IMR-90 (cell line): ENCODE measurements at regions not wholly inside any gene's neighbourhood (a gene's known extent, or its start where the extent isn't known, plus 50 kb on each side); places are given as distances from the start of the nearest gene placed in this dataset.

Experiments
- ATAC-seq: fragments of 200-7000 bp; cut with Tn5 transposase; 2 replicates; pipeline ENCODE4 v1.9.1; 2020; ENCODE audit warnings: low read depth, mild to moderate bottlenecking, moderate library complexity
- BruUV-seq: library from RNA; stranded (reverse); fragments of 400-500 nt; replicated peaks from 2 replicates; lab custom pipeline; 2021; lab: Mats Ljungman, UMichigan
- CTCF ChIA-PET: fragments of 300-600 bp; formaldehyde crosslinking; extraction: SDS; loops from one replicate; lab custom pipeline; 2021; ENCODE audit warnings: antibody characterized with exemption; lab: Yijun Ruan, JAX
- POLR2A ChIA-PET: fragments of 300-600 bp; sonication (Branson Sonifier 250); formaldehyde crosslinking; loops from one replicate; lab custom pipeline; 2022; ENCODE audit warnings: antibody characterized with exemption; ENCODE audit not compliant: unreplicated experiment; lab: Charles Lee
- DNase-seq: peaks from one replicate; pipeline ENCODE4 v3.0.0; 2013
- H2AFZ ChIP-seq: replicated peaks from 2 replicates; pipeline ENCODE3; 2013; ENCODE audit warnings: low read length, mild to moderate bottlenecking; ENCODE audit not compliant: poor library complexity
- H2AK5ac ChIP-seq: 2 replicates; pipeline ENCODE4 v1.6.1; 2013; ENCODE audit warnings: low read depth, low read length, inconsistent platforms
- H2AK9ac ChIP-seq: replicated peaks from 2 replicates; pipeline ENCODE3; 2013; ENCODE audit warnings: mild to moderate bottlenecking, low read depth, low read length, moderate library complexity; ENCODE audit not compliant: poor library complexity
- H2BK120ac ChIP-seq: 2 replicates; pipeline ENCODE4 v1.6.1; 2013; ENCODE audit warnings: low read depth, low read length, inconsistent platforms
- H2BK15ac ChIP-seq: 3 replicates; pipeline ENCODE4 v1.6.1; 2013; ENCODE audit warnings: low read depth, low read length, inconsistent platforms
- H2BK20ac ChIP-seq: 2 replicates; pipeline ENCODE4 v1.6.1; 2013; ENCODE audit warnings: low read depth, mild to moderate bottlenecking, inconsistent platforms, low read length, moderate library complexity
- H2BK5ac ChIP-seq: 2 replicates; pipeline ENCODE4 v1.6.1; 2013; ENCODE audit warnings: mild to moderate bottlenecking, low read depth, low read length, inconsistent platforms; ENCODE audit not compliant: poor library complexity, severe bottlenecking
- H3K14ac ChIP-seq: replicated peaks from 2 replicates; pipeline ENCODE4 v1.6.1; 2013; ENCODE audit warnings: low read depth, low read length, inconsistent platforms
- H3K18ac ChIP-seq: 2 replicates; pipeline ENCODE4 v1.6.1; 2013; ENCODE audit warnings: low read depth, low read length, control low read depth
- H3K23ac ChIP-seq: 2 replicates; pipeline ENCODE4 v1.6.1; 2013; ENCODE audit warnings: low read depth, low read length, inconsistent platforms
- H3K27ac ChIP-seq: 2 replicates; pipeline ENCODE4 v1.5.1; 2013; ENCODE audit warnings: mild to moderate bottlenecking, control low read depth, low read length; ENCODE audit not compliant: insufficient read depth
- H3K27me3 ChIP-seq: 2 replicates; pipeline ENCODE4 v1.6.1; 2013; ENCODE audit warnings: low read length; ENCODE audit not compliant: control insufficient read depth, insufficient read depth
- H3K36me3 ChIP-seq: 2 replicates; pipeline ENCODE4 v1.6.1; 2013; ENCODE audit warnings: low read length, mixed read lengths; ENCODE audit not compliant: control insufficient read depth, insufficient read depth
- H3K4ac ChIP-seq: 2 replicates; pipeline ENCODE4 v1.6.1; 2013; ENCODE audit warnings: low read depth, low read length, inconsistent platforms
- H3K4me1 ChIP-seq: 2 replicates; pipeline ENCODE4 v1.6.1; 2013; ENCODE audit warnings: low read length, mixed read lengths; ENCODE audit not compliant: control insufficient read depth, insufficient read depth
- H3K4me2 ChIP-seq: 2 replicates; pipeline ENCODE4 v1.6.1; 2013; ENCODE audit warnings: low read depth, mild to moderate bottlenecking, control low read depth, low read length, moderate library complexity
- H3K4me3 ChIP-seq: 2 replicates; pipeline ENCODE4 v1.5.1; 2013; ENCODE audit warnings: low read depth, mild to moderate bottlenecking, control low read depth, low read length, moderate library complexity; ENCODE audit not compliant: insufficient read depth
- H3K56ac ChIP-seq: 2 replicates; pipeline ENCODE4 v1.6.1; 2013; ENCODE audit warnings: low read length, inconsistent platforms; ENCODE audit not compliant: insufficient read depth; ENCODE audit errors: extremely low read depth
- H3K79me1 ChIP-seq, 2 experiments: 2 replicates each; pipeline ENCODE4 v1.6.1; 2013; ENCODE audit warnings: low read length in 2 of 2, inconsistent platforms in 1 of 2, low read depth in 1 of 2
- H3K9ac ChIP-seq: 2 replicates; pipeline ENCODE4 v1.6.1; 2013; ENCODE audit warnings: low read depth, low read length, control low read depth
- H3K9me1 ChIP-seq: 2 replicates; pipeline ENCODE4 v1.6.1; 2013; ENCODE audit warnings: low read length, inconsistent platforms; ENCODE audit not compliant: insufficient read depth
- H3K9me3 ChIP-seq: 2 replicates; pipeline ENCODE4 v1.6.1; 2013; ENCODE audit warnings: low read length; ENCODE audit not compliant: control insufficient read depth, insufficient read depth
- H4K20me1 ChIP-seq: 2 replicates; pipeline ENCODE4 v1.6.1; 2013; ENCODE audit warnings: low read length, inconsistent platforms; ENCODE audit not compliant: insufficient read depth
- H4K5ac ChIP-seq: 2 replicates; pipeline ENCODE4 v1.6.1; 2013; ENCODE audit warnings: mild to moderate bottlenecking, low read depth, low read length, control low read depth
- H4K8ac ChIP-seq, 2 experiments: 2 replicates each; pipeline ENCODE4 v1.6.1; 2013; ENCODE audit warnings: low read depth in 2 of 2, low read length in 2 of 2, control low read depth in 1 of 2, inconsistent platforms in 1 of 2
- H4K91ac ChIP-seq: 2 replicates; pipeline ENCODE4 v1.6.1; 2013; ENCODE audit warnings: low read depth, low read length, inconsistent platforms; ENCODE audit not compliant: insufficient read depth
- MAFK ChIP-seq: IDR thresholded peaks from 2 replicates; pipeline ENCODE4 v1.6.1; 2012; ENCODE audit warnings: low read depth, low read length, improper control_type of control experiment
- WGBS, 2 experiments: methylation state at CpG; one replicate each; pipeline versions ENCODE4 v1.1.5 to v1.1.7; 2013; ENCODE audit warnings: missing lambda C conversion rate in 2 of 2; ENCODE audit not compliant: insufficient read length in 1 of 2; ENCODE audit errors: extremely low coverage in 2 of 2; 5-methylcytosine and 5-hydroxymethylcytosine counted together
- dilution Hi-C: fragments of 300-500 bp; cut with HindIII; formaldehyde crosslinking; loops from one replicate; pipeline ENCODE4 v1.14.3; 2018; ENCODE audit warnings: low sequenced_read_pairs; ENCODE audit not compliant: unreplicated experiment
- in situ Hi-C: fragments of 300-500 bp; cut with MboI; formaldehyde crosslinking; loops from 3 replicates; pipeline ENCODE4 v1.14.3; 2019; ENCODE audit warnings: low sequenced_read_pairs, inconsistent platforms, mixed read lengths
- intact Hi-C: fragments of 100-400 bp; cut with micrococcal nuclease; formaldehyde crosslinking; loops from 2 replicates; pipeline ENCODE4 v1.10.0; 2022

DNA sequence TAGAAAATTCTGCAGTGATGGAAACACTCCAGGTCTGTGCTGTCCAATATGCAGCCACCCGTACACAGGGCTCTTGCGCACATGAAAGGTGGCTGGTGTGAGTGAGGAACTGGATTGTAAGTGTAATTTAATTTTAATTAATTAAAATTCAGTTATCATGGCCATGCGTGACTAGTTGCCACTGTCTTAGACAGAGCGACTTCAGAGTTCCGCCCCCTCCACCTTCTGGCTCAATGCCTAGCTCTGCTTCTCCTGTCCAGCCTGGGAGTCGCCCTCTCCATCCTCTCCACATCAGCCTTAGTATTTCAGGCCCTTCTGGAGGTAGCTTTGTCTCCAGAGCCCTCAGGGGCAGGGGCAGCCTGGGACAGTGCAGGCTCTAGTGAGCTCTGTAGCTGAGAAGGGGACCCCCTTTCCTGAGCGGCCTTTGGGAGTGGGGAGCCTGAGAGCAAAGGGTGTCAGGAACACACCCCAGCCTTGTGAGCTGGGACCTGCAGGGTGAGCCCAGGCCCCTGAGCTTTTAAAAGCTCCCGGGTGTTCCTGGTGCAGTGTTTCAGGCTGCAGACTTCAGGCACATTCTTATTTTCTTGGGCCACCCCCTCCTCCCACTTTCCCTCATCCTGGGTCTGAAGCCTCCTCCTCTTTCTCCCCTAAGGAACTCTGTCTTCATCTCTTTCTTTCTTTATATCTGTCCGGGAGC, 99.4 kb downstream of the IRF8 start:
- Histone ChIP-seq H3K18ac (no peak overlapping the region), H4K91ac (no peak overlapping the region), H2BK20ac (no peak overlapping the region), H3K14ac (no peak overlapping the region), H3K79me1 (no peaks in the 10 kb centered on the region), H2AFZ (no peak overlapping the region), H2BK15ac (no peak overlapping the region), H2AK9ac (no peak overlapping the region), H4K20me1 (no peaks in the 10 kb centered on the region), H3K9ac (no peak overlapping the region), H3K4me3 (no peak overlapping the region), H2AK5ac (no peak overlapping the region), H4K8ac (no peak overlapping the region), H3K4me2 (no peak overlapping the region), H3K27ac (no peak overlapping the region), H3K4me1 (no peaks in the 10 kb centered on the region), H3K9me1 (no peaks in the 10 kb centered on the region), H3K56ac (no peak overlapping the region), H3K27me3 (peaks cover 83% of the 10 kb centered on the region), H3K4ac (no peak overlapping the region), H3K36me3 (no peaks in the 10 kb centered on the region), H3K9me3 (peaks cover 5% of the 10 kb centered on the region), H2BK5ac (no peak overlapping the region), H2BK120ac (no peak overlapping the region), H4K5ac (no peak overlapping the region), H3K23ac (no peak overlapping the region)
- intact Hi-C loops = no loop called here
- BruUV-seq = no TSS peak
- 20% methylated on average over 1 of the region's 9 CpGs; no CpG with 5 or more reads in 1 of the 2 experiments for WGBS, 2 experiments
- ChIA-PET CTCF (interaction anchor here (0.5 kb wide), 1 partner anchor 124 kb away, joined by 3 read pairs; no protein-coding TSS in a partner anchor), POLR2A (no interaction called here)
- TF ChIP-seq MAFK = no peak
- ATAC-seq (no peak), DNase-seq (no peak)
- dilution Hi-C loops = no loop called here
- in situ Hi-C loops = no loop called here
